T47D (cell line): ENCODE measurements at regions not wholly inside any gene's neighbourhood (a gene's known extent, or its start where the extent isn't known, plus 50 kb on each side); places are given as distances from the start of the nearest gene placed in this dataset.

Source experiments
- DNase-seq, 2 experiments: peaks; one replicate each; pipeline versions ENCODE4 v3.0.0 to v3.0.0-alpha.2; 2011 to 2012; ENCODE audit warnings: low read depth in 1 of 2, low spot score in 1 of 2
- JUND ChIP-seq: IDR thresholded peaks from 2 replicates; pipeline ENCODE4 v1.6.1; 2012; ENCODE audit warnings: low read depth
- in situ Hi-C: cut with HindIII; loops from 2 replicates; pipeline ENCODE4 v1.10.0; 2016; ENCODE audit warnings: low sequenced_read_pairs, low pct_unique_long_range_greater_than_20kb

DNA sequence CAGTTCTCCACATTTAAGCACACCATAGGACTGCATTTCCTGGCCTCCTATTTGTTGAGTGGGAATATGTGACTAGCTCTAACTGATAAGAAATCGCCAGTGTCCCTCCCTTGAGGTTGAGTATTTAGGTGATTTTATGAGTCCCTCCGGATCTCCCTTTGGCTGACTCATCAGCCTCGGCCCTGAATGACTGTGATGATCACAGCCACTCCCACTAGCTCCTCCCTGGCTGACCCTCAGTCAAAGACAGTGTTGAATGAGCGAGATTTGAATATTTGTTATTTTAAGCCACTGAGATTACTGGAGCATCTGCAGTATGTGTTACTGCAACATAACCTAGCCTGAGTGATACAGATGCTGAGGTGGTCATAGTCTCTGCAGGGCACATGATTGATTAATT lies 515.3 kb downstream of the EPHB1 start:
- no peak for DNase-seq
- no peak for TF ChIP-seq JUND
- in situ Hi-C loops, result no loop called here

DNA sequence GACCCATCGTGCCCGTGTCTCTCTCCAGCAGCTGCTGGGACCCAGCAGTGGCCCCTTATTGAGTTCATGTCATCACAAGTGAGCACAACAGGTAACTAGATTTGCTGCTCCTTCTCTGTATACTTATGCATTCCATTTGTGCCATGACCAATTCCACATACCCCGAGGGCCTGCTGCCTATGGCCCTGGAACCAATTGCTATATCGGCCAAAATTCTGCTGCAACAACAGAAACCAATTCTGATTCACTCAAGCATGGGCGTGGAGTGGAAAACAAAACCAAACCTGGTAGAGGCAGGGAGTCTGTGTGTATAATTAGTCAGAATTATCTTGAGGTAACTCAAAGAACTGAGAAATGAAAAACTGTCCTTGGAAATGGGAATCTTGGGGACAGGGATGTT lies 516.6 kb downstream of the EPHB1 start:
- no peak for DNase-seq
- TF ChIP-seq JUND, result no peak
- in situ Hi-C loops, result no loop called here

DNA sequence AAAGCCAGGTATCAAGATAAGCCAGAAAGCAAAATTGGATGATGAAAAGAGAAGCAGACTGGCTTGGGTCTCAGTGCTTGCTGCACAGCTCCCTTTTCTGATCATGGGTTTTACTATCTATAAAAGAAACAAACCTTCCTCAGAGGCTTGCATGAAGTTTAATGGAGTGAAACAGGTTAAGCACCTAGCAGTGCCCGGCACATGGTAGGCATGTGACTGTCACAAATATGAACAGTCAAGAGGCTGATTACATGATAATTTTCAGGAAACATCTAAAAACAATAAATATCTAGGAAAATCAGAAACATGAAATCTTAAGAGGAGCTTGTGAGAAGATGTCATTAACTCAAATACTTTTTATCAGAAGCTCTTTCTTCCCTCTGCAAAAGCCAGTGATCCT lies 519.2 kb downstream of the EPHB1 start:
- TF ChIP-seq JUND, result no peak
- DNase-seq, result no peak
- in situ Hi-C loops, result no loop called here

DNA sequence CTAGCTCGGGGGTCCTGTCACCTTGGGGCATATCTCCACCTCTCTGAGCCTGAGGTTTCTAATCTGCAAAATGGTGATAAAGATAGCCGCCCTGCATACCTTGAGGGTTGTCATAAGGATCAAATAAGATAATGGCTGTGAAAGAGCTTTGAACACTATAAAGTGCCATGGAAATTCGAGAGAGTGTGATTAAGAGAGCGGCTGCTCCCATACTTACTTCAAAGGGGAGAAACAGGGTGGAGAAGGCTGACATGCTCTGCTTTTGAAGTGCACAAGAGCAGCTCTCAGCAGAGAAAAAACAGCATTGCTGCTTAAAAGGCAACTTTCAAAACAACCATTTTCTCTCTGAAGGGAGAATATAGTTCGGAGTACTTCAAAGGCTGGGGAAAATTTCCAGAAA lies 529.2 kb downstream of the EPHB1 start:
- in situ Hi-C loops, result no loop called here
- TF ChIP-seq JUND, result no peak
- no peak for DNase-seq

DNA sequence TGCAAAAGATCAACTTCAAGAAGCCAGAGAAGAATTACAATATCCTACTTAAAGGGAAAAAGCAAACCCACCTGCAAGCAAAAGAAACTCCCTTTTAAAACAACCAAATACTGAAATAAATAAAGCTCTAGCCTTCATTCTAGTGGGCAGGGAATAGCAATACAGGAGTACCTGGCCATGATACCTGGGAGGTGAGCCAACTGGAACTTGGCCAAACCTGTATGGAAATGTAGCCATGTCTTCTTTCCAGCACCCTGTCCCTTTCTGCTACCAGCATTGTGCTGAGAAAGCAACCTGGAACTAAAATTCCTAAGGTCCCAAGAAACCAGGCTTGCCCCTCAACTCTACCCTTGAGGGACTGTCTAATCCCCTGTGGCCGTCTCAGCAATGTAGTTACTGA lies 530.0 kb downstream of the EPHB1 start:
- no peak for TF ChIP-seq JUND
- DNase-seq, result no peak
- in situ Hi-C loops, result no loop called here

DNA sequence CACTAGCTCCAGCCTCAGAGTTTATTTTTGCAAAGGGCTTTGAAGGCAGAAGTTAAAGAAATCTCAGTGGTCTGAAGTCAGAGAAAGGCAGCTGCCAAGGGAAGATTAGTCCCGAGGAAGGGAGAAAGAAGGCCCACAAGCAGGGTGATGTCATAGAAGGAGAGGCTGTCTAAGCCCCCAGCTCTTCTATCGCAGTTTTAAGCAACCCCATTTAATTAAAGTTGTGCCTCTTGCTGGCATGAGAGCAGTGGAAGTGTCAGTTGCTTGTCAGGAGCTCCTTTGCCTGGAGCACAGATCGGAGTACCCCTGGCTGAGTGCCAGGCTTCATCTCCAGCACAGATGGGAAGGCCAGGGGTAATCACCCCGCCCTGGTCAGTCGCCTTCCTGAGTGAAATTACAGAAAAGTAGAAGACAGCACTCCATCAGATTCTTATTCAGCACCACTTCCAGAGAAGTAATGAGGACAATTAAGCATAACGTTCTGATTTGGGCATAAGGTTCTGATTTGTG lies 530.7 kb downstream of the EPHB1 start:
- no peak for DNase-seq
- in situ Hi-C loops, result no loop called here
- no peak for TF ChIP-seq JUND

DNA sequence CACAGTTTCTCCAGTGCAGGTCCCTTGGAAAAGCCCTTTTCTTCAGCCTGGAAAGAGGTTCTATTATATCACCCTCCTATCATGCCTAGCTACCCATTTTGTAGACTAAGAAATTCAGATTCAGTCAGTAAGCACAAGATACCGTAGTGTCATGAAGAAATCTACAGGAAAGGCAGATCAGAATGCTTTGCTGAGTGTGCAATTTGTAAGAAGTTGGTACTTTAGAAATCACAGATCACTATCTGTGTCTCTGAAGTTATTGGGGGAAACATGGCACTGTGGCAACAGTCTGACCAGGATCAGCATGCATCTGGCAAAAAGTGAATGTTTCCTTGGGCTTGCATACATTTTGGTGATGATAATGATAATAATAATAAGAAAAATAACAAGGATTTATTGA lies 531.8 kb downstream of the EPHB1 start:
- no peak for TF ChIP-seq JUND
- DNase-seq, result no peak
- in situ Hi-C loops, result no loop called here

DNA sequence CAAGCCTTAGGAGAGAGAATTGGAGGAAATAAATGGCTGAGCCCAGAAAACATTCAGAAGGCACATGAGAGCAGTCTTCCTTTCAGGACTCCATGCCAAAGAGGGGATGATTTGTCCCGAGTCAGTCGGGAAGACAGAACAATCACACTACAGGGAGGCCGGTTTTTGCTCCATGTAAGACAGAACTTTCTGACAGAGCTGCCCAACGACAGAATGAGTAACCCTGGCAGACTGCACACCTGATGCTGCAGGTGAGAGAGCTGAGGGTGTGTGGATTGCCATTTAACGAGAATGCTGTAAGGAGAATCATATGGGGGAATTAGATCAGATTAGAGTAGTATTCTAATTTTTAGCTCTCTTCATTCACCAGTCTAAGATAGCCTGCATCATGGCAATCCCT lies 533.0 kb downstream of the EPHB1 start:
- TF ChIP-seq JUND, result no peak
- DNase-seq, result no peak

DNA sequence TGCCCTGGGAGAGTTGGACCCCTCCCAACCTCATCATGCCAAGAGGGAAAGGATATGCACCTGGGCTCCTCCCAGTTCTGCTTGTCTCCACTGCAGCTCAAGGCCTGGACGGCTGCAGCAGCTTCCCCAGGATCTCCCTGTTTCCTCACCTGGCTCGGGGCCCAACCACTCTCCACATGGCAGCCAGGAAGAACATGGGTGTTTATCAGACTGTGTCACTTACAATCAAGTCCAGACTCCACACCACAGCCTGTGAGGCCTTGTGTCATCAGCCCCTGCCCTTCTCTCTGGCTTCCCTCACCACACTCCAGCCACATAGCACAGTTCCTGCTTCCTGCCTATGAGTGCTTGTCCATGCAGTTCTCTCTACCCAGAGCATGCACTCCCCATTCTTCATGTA lies 534.4 kb downstream of the EPHB1 start:
- no peak for DNase-seq
- in situ Hi-C loops, result no loop called here
- TF ChIP-seq JUND, result no peak

More for the DNA sequence above, 533.0 kb downstream of the EPHB1 start:
- in situ Hi-C loops, result no loop called here

DNA sequence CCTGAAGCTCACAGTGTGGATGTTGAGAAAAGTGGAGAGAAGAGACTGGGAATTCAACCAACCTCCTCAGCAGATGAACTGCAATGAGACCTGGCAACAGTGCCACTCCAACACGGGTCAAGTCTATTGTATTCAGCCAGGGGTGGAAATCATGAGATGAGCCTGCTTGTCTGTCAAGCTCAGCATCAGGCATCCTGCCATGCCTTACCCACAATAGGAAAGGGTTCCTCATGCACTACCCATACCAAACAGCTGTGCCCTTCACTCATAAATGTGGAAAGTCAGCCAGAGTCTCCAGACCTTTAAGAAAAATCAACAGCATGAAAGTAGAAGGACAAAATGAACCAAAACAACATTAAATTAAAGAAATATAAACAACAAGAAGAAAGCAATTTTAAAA lies 542.1 kb downstream of the EPHB1 start:
- no peak for DNase-seq
- in situ Hi-C loops, result no loop called here
- TF ChIP-seq JUND, result no peak

DNA sequence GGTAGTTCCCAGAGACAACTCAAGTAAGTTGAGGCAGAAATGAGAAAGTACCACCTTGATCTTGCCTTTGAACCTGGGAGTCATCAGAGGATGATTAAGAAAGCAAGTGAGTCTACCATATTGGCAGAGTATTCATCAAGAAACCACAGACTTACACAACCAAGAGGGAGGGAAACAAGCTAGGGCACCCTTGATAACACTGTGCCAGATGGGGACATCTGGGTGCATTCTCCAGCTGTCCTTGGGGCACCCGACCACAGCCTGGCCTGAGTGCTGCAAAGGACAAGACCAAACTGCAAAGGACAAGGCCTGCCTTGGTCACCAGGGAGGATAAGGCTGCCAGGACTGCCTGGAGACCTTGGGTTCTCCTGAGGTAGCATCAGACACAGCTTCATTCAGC lies 553.6 kb downstream of the EPHB1 start:
- DNase-seq, result no peak
- no peak for TF ChIP-seq JUND

DNA sequence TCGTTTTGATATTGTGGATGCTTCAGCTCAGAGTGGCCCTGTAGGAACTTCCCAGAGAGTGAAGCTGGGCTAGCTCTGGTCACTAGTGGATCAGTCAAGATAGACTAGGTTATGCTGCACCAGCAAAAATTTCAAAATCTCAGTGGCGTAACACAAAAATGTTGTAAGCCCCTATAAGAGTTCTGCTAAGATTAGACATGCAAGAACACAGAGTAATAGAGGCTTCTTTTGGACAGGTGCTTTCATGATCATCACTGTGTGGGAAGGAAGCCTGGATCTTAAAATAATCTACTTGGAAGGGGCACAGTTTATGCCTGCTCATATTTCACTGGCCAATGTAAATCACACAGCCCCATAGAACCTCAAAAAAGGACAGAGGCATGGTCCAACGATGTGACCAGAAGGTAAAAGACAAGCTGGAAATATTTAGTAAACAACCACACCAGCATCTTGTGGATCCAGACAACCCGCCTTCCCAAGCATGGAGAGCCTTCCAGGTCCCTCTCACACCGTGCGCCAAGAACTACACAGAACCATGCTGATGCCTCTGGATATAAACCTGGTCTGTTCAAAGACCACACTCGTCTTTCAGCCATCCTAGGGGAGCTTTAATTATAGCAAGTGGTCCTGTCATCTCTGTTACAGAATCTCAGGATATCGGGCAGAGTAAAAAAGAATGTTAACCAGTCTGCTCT lies 554.3 kb downstream of the EPHB1 start:
- DNase-seq, result no peak
- in situ Hi-C loops, result no loop called here
- no peak for TF ChIP-seq JUND

More for the DNA sequence above, 553.6 kb downstream of the EPHB1 start:
- in situ Hi-C loops, result no loop called here

DNA sequence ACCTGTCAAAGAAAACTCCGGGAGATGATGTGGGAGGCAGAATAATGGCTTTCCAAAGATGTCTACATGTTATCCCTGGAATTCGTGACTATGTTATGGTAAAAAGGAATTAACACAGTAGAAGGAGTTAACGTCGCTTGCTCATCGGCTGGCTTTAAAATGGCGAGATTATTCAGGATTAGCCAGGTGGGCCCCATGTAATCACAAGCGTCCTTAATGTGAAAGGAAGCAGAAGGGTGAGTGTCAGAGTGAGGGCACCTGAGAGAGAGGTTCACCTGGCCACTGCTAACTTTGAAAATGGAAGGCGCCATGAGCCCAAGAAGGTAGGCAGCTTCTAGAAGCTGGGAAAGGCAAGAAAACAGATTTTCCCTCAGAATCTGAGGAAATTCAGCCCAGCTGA lies 557.2 kb downstream of the EPHB1 start:
- DNase-seq, result no peak
- in situ Hi-C loops, result no loop called here
- TF ChIP-seq JUND, result no peak

DNA sequence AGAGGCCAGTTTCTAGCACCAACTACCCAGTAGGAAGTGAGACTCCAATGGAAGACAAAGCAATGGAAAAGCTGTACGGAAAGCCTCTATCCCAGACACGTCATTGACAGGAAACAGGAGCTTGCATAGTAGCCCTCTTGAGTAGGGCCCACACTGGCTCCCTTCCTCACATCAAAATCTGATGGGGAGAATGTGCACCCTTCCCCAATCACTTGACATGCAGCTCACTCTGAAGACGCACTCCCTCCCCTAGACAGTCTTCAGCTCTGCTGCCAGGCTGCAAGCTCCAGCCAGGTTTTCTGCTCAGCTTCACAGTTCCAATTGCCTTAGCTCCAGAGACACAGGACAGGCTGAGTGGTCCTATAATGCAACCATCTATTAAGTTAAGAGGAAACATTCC lies 567.8 kb downstream of the EPHB1 start:
- DNase-seq, result no peak
- TF ChIP-seq JUND, result no peak
- in situ Hi-C loops, result no loop called here
